ENCODE measurements at regions not wholly inside any gene's neighbourhood (a gene's known extent, or its start where the extent isn't known, plus 50 kb on each side); places are given as distances from the start of the nearest gene placed in this dataset.

DNA sequence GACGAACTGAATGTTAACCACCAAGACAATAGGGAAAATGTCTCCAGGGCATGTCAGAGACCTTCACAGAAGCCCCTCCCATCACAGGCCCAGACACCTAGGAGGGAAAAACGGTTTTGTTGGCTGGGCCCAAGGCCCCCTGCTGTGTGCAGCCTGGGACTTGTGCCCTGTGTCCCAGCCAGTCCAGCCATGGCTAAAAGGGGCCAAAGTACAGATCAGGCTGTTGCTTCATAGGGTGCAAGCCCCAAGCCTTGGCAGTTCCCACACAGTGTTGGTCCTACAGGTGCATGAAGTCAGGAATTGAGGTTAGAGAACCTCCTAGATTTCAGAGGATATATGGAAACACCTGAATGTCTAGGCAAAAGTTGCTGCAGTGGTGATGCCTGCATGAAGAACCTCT is 428.7 kb downstream of the SUCLA2 start:
- FAIRE-seq (no peak), DNase-seq (ENCODE audit: insufficient read length, low spot score) (no peak)
- TF ChIP-seq POU2F2 (IDR thresholded peaks at IDR 0.05; ENCODE audit: low read depth, low read length), result no peak
- TF ChIP-seq PAX5 (IDR thresholded peaks at IDR 0.05; ENCODE audit: insufficient read depth, low read length, severe bottlenecking), result no peak

- FAIRE-seq (no peak), DNase-seq (ENCODE audit: insufficient read length, low spot score) (no peak)
- no peak for TF ChIP-seq POU2F2 (IDR thresholded peaks at IDR 0.05; ENCODE audit: low read depth, low read length)
- no peak for TF ChIP-seq PAX5 (IDR thresholded peaks at IDR 0.05; ENCODE audit: insufficient read depth, low read length, severe bottlenecking)
- TF ChIP-seq POLR2AphosphoS5 (IDR thresholded peaks at IDR 0.05; ENCODE audit: low read depth, low read length), result no peak
- TF ChIP-seq TAF1 (IDR thresholded peaks at IDR 0.05; ENCODE audit: low read depth, low read length), result no peak
- TF ChIP-seq SPI1 (IDR thresholded peaks at IDR 0.05; ENCODE audit: low read depth, low read length), result no peak
Measured at GRCh38 chr13:47564041-47564440, 437.0 kb downstream of the SUCLA2 start.

DNA sequence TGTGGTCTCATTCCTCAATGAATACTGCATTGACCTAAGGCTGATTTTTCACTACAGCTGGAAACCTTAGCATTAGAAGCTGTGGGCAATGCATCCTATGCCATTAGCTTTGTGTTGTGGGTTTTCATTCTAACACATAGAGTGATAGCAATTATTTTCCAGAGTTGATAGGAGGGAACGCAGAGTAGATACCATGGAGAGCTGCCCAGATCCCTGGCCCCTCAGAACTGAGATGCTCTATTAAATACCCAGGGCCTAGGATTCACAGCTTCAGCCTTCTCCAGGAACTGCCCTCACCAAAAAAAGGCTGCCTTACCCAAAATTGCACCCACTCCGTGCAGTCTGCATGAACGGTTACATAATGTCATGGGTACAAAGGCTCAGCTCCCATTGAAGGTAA is 444.4 kb downstream of the SUCLA2 start:
- TF ChIP-seq POU2F2 (IDR thresholded peaks at IDR 0.05; ENCODE audit: low read depth, low read length) (no peak), PAX5 (IDR thresholded peaks at IDR 0.05; ENCODE audit: insufficient read depth, low read length, severe bottlenecking) (no peak), SPI1 (IDR thresholded peaks at IDR 0.05; ENCODE audit: low read depth, low read length) (no peak), POLR2A (IDR thresholded peaks at IDR 0.05; ENCODE audit: low read depth, low read length) (no peak), TAF1 (IDR thresholded peaks at IDR 0.05; ENCODE audit: low read depth, low read length) (no peak), POLR2AphosphoS5 (IDR thresholded peaks at IDR 0.05; ENCODE audit: low read depth, low read length) (no peak)
- DNase-seq (ENCODE audit: insufficient read length, low spot score) (no peak), FAIRE-seq (no peak)

GRCh38 chr13:47555235-47555634 is 445.8 kb downstream of the SUCLA2 start:
- no peak for FAIRE-seq

GRCh38 chr13:47553329-47553977 is 447.6 kb downstream of the SUCLA2 start:
- no peak for DNase-seq (ENCODE audit: insufficient read length, low spot score)
- no peak for TF ChIP-seq PAX5 (IDR thresholded peaks at IDR 0.05; ENCODE audit: insufficient read depth, low read length, severe bottlenecking)
- TF ChIP-seq POLR2AphosphoS5 (IDR thresholded peaks at IDR 0.05; ENCODE audit: low read depth, low read length), result no peak
- TF ChIP-seq TAF1 (IDR thresholded peaks at IDR 0.05; ENCODE audit: low read depth, low read length), result no peak
- TF ChIP-seq POLR2A (IDR thresholded peaks at IDR 0.05; ENCODE audit: low read depth, low read length), result no peak
- no peak for TF ChIP-seq POU2F2 (IDR thresholded peaks at IDR 0.05; ENCODE audit: low read depth, low read length)
- no peak for TF ChIP-seq SPI1 (IDR thresholded peaks at IDR 0.05; ENCODE audit: low read depth, low read length)
- FAIRE-seq, result no peak

More at GRCh38 chr13:47555235-47555634, 445.8 kb downstream of the SUCLA2 start:
- DNase-seq (ENCODE audit: insufficient read length, low spot score), result no peak
- TF ChIP-seq POLR2A (IDR thresholded peaks at IDR 0.05; ENCODE audit: low read depth, low read length) (no peak), POLR2AphosphoS5 (IDR thresholded peaks at IDR 0.05; ENCODE audit: low read depth, low read length) (no peak), TAF1 (IDR thresholded peaks at IDR 0.05; ENCODE audit: low read depth, low read length) (no peak), PAX5 (IDR thresholded peaks at IDR 0.05; ENCODE audit: insufficient read depth, low read length, severe bottlenecking) (no peak), POU2F2 (IDR thresholded peaks at IDR 0.05; ENCODE audit: low read depth, low read length) (no peak), SPI1 (IDR thresholded peaks at IDR 0.05; ENCODE audit: low read depth, low read length) (no peak)

DNA sequence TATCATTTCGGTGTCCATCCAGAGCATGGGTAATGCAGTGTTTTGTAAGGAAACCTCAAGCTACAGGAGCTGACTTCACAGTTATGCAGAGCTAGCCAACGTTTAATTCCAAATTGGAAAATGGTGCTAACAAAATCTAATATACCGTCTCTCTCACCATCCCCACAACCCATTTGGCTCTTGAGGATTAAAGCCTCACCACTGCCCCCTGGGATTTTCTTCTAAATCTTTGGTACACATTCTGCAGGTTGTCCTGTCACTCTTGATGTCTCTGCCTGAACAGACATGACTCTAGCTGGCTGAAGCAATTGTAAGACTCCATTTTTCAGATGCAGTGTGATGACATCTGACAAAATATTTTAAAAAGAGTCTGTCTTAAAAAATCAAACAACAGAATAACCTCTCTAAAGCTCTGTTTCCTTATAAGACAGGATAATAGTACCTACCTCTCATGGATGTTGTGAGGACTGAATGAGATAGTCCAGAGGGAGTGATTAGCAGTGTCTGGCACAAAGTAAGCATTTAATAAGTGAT is 451.8 kb downstream of the SUCLA2 start:
- FAIRE-seq (no peak), DNase-seq (ENCODE audit: insufficient read length, low spot score) (no peak)

GRCh38 chr13:47548294-47548840 is 452.7 kb downstream of the SUCLA2 start:
- FAIRE-seq, result no peak
- TF ChIP-seq POLR2A (IDR thresholded peaks at IDR 0.05; ENCODE audit: low read depth, low read length), result no peak
- TF ChIP-seq SPI1 (IDR thresholded peaks at IDR 0.05; ENCODE audit: low read depth, low read length), result no peak
- no peak for TF ChIP-seq TAF1 (IDR thresholded peaks at IDR 0.05; ENCODE audit: low read depth, low read length)
- no peak for TF ChIP-seq POLR2AphosphoS5 (IDR thresholded peaks at IDR 0.05; ENCODE audit: low read depth, low read length)
- TF ChIP-seq PAX5 (IDR thresholded peaks at IDR 0.05; ENCODE audit: insufficient read depth, low read length, severe bottlenecking), result no peak
- no peak for TF ChIP-seq POU2F2 (IDR thresholded peaks at IDR 0.05; ENCODE audit: low read depth, low read length)
- no peak for DNase-seq (ENCODE audit: insufficient read length, low spot score)

More for the DNA sequence above, 451.8 kb downstream of the SUCLA2 start:
- no peak for TF ChIP-seq TAF1 (IDR thresholded peaks at IDR 0.05; ENCODE audit: low read depth, low read length)
- no peak for TF ChIP-seq POLR2AphosphoS5 (IDR thresholded peaks at IDR 0.05; ENCODE audit: low read depth, low read length)
- TF ChIP-seq POU2F2 (IDR thresholded peaks at IDR 0.05; ENCODE audit: low read depth, low read length), result no peak
- no peak for TF ChIP-seq PAX5 (IDR thresholded peaks at IDR 0.05; ENCODE audit: insufficient read depth, low read length, severe bottlenecking)
- TF ChIP-seq SPI1 (IDR thresholded peaks at IDR 0.05; ENCODE audit: low read depth, low read length), result no peak
- no peak for TF ChIP-seq POLR2A (IDR thresholded peaks at IDR 0.05; ENCODE audit: low read depth, low read length)

- TF ChIP-seq POU2F2 (IDR thresholded peaks at IDR 0.05; ENCODE audit: low read depth, low read length) (no peak), POLR2A (IDR thresholded peaks at IDR 0.05; ENCODE audit: low read depth, low read length) (no peak), PAX5 (IDR thresholded peaks at IDR 0.05; ENCODE audit: insufficient read depth, low read length, severe bottlenecking) (no peak), SPI1 (IDR thresholded peaks at IDR 0.05; ENCODE audit: low read depth, low read length) (no peak), POLR2AphosphoS5 (IDR thresholded peaks at IDR 0.05; ENCODE audit: low read depth, low read length) (no peak), TAF1 (IDR thresholded peaks at IDR 0.05; ENCODE audit: low read depth, low read length) (no peak)
- DNase-seq (ENCODE audit: insufficient read length, low spot score) (no peak), FAIRE-seq (no peak)
Measured at GRCh38 chr13:47546391-47547225, 454.5 kb downstream of the SUCLA2 start.
